ENCODE measurements at regions not wholly inside any gene's neighbourhood (a gene's known extent, or its start where the extent isn't known, plus 50 kb on each side); places are given as distances from the start of the nearest gene placed in this dataset.

GRCh38 chr20:50364542-50364941 lies 145.6 kb upstream of the PTPN1 start:
- DNase-seq, result no peak

DNA sequence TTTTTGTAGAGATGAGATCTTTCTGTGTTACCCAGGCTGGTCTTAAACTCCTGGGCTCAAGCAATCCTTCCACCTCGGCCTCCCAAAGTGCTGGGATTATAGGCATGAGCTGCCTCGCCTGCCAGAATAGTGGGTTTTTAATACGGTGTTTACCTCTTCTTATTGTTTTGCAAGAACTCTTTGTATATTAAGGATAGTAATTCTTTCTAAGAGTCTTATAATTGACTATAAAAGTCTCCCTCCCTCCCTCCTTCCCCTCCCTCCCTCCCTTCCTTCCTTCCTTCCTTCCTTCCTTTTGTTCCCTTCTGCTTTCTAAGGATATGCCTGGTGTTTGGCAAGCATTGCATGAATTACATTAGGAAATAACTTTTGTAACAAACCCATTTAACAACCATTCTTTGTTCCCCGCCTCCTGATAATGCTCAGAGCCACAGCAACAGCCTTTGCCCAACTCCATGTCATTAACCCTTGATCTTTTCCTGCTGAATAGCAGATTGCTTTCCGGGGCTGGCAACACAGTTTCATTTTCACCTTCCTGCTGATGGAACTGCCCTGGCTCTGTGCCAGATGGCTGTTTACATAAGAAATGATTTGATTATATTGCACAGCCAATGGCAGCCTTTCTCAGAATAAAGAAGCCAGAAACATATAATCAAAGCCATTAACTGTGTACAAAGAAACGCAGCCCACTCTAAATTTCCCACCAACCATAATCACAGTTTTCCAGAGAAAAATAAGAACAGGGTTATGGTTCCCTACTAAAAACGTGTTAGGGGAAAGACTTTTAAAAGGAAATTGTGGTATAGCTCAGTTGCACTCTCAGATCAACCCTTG lies 143.7 kb upstream of the PTPN1 start:
- DNase-seq, result peak; percentile 46

- DNase-seq, result no peak
Measured at GRCh38 chr20:50367104-50367674, 143.0 kb upstream of the PTPN1 start.

DNA sequence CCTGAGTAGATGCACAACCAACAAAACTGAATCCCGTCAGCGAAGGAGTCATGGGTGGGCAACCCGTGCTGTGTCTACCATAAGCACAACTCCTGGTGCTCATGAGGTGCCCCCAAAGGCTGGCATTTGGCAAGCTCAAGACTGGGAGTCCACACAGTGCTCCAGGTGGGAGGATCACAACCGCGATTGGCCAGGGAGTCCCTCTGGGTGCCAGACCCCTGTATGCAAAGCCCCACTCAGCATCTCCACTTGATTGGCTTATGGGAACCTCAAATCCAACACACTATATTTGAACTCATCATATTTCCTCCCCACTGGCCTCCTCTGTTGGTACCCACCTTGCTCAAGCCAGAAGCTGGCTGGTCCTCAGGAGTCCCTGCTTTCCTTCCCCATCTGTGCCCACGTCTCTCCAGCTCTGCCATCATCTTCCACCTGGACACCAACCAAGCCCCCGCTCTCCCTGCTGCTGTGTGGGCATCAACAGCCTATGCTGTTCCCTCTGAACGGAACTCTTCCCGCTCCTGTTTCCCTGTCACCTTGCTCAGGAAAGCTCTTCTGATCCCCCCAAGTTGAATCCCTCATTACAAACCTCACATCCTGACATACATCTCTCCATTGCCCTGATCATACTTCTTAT lies 142.3 kb upstream of the PTPN1 start:
- DNase-seq, result no peak

DNA sequence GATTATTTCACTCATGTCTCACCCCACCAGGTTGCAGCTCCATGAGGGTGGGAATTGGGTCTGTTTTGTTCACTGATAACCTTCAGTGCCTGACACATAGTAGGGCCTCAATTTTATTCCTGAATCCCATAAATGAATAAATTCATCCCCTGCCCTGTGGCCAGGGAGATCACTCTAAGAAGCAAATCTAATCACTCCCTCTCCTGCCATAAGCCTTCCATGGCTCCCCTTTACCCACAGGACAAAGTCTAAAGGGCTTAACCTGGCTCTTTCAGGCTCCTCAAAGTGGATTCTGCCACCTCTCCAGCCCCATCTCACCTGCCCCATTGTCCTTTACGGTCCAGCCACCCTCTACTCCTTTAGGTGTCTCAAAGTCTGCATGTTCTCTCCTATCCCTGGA lies 141.8 kb upstream of the PTPN1 start:
- DNase-seq, result no peak

DNA sequence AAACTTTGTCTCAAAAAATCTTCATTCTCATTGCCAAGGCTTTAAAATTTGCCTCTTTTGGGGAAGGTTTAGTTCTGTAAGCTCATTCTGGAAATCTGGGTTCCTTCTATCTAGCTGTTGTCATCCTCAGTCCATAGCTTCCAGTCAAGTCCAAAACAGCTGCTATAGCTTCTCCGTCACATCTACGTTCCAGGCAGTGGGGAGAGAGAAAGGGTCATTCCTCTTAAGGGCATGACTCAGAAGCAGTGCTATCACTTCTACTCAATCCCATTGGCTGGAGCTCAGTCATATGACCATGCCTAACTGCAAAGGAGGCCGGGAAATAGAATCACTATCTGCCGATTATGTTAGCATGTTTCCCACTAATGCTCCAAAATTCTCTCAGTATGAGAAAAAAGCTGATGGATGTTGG lies 141.4 kb upstream of the PTPN1 start:
- DNase-seq, result no peak

GRCh38 chr20:50369225-50370035 lies 140.8 kb upstream of the PTPN1 start:
- DNase-seq, result no peak

GRCh38 chr20:50370036-50370566 lies 140.1 kb upstream of the PTPN1 start:
- no peak for DNase-seq

DNA sequence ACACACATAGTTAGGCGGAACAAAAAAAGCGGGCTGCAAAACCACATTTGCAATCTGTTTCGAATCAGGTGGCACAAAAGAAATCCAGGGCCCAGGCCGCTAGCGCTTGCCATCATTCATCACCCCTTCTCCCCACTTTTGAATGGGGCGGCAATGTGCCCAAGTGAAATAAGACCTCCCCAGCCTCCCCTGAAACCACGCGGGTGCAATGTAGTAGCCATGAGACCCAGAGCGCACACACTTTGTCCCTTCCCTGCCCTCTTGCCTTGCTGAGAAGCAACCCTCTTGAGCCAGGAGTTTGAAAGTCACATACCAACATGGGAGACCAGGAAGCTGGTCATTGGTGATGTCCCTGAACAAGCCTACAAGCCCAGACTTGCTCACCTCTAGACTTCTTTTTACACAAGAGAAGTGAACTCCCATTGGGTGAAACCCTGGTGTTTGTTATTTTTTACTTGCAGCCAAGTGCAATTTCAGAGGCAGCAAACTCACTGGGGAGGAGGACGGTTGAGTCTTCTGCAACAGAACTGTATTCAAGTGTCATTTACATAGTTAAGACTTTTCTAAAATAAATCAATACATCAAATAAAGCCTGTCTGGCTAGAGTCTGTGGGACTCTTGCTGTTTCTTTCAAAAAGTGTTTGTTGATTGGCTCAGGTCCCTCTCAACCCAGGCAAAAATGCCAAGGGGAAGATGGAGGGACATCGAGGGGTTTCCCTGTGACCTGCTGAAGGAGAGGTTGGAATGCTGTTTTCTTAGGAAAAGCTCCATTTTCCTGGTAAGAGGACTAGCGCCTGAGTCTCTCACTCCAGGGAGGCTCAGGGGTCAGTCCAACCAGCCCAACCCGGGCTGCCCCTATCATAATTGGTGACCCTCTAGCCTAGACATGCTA lies 138.1 kb upstream of the PTPN1 start:
- no peak for DNase-seq

DNA sequence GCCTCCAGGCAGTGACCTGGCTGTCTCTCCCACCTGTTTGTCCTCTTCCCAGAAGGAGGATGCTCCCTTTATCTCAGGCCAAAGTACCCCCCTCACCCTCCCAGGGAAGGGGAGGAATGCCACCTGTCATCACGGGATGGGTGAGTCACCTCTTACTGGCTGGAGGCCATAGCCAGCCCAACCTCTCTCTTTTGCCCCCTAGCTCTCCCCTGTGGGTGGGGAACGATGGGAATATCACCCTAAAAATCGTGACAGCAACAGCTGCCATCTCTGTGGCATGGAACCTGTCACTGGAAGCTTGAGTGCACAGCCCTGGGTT lies 137.5 kb upstream of the PTPN1 start:
- DNase-seq, result no peak

DNA sequence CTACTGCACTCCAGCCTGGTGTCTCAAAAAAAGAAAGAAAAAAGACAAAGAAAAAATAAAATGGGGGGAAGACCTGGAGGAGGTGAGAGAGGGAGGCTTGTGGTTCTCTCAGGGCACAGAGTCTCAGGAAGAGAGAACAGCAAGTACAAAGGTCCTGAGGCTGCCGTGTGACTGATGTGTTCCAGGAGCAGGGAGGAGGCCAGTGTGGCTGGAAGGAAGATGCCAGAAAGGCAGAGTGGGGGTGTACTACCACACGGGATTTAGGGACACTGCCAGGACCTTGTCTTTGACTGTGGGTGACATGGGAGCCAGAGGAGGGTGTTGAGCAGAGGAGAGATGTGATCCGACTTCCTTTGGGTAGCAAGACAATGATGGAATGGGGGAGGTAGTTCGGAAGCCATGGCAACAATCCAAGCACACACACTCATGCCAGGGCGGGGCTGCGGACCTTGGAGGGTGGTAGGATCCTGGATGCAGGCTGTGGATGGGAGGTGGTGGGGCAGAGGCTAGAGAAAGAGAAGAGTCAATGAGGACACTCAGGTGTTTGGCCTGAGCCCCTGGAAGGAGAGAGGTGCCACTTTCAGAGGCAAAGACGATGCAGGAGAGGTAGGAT lies 136.4 kb upstream of the PTPN1 start:
- no peak for DNase-seq

DNA sequence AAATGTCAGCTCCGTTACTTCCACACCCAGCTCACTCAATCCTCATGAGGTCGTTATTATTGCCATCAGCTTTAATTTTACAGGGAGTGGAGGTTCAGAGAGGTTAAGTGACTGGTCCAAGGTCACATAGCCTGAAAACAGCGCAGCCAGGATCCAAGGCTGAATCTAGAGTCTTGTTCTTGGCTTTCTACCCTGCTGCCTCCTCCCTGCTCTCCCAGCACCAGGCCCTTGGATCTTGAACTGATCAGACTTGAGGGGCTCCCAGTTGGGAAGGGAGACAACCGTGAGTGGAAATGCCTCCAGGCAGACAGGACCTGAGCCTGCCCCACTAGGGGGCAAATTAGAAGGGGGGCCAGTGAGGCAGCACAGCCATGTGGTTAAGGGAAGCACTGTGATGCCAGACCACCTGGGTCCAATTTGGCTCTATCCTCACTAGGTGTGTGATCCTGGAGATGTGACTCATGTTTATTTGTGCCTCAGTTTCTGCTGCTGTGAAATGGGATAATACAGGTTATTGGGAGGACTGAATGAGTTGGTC lies 135.6 kb upstream of the PTPN1 start:
- no peak for DNase-seq

- no peak for DNase-seq
Measured at GRCh38 chr20:50376179-50376887, 133.8 kb upstream of the PTPN1 start.

- no peak for DNase-seq
Measured at GRCh38 chr20:50376888-50377459, 133.2 kb upstream of the PTPN1 start.

GRCh38 chr20:50378170-50379000 lies 131.8 kb upstream of the PTPN1 start:
- DNase-seq, result no peak

DNA sequence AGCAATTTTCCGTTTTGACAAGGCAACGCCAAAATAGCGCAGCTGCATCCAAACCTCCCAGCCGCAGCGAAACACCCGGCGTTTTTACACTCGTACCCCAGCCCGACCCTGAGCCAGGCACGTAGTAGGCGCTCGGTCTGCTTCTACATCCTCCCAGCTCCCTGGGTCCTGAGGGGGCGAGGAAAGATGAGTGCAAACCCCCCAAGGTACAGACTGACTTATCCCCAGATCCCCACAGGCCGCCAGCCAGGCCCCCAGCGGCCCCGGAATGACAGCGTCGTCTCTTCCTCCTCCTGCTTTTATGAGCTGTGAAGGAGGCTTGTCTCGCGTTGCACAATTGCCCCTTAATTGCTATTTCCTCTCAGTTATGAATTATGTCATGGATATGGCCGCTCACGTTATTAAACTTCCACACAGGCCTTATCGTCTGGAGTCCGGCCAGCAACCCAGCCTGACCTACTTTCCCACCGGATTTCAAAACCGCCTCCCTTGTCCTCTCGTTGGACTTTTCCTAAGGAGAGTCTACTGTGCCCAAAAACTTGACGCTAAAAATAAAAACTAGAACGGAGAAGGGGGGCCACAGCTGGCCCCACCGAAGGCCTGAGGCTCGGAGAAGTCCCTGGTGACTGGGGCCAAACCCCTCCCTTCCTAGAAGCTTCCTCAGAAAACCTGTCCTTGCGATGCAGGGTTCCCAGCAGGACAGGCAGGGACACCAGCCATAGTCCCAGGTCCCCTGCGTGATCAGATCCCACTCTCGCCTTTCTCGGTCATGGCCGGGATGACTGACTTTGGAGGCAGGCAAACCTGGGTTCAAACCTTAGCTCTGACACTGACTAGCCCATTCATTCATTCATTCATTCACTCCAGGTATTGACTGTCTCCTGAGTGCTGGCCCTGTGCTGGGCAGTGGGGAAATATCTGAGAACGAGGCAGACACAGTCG lies 130.9 kb upstream of the PTPN1 start:
- DNase-seq, result no peak

GRCh38 chr20:50379991-50380696 lies 130.0 kb upstream of the PTPN1 start:
- no peak for DNase-seq

GRCh38 chr20:50380697-50381040 lies 129.5 kb upstream of the PTPN1 start:
- DNase-seq, result no peak

Measured in CD4-positive, alpha-beta T cell treated with Interleukin-17A for 1 hour (primary cell).